PC-3 (cell line): ENCODE measurements at regions not wholly inside any gene's neighbourhood (a gene's known extent, or its start where the extent isn't known, plus 50 kb on each side); places are given as distances from the start of the nearest gene placed in this dataset.

Experiments used
- CTCF ChIP-seq: fragments of 300-600 bp; sonication (generic); conservative IDR thresholded peaks from 2 replicates; pipeline ENCODE4 v1.5.1; 2017; ENCODE audit warnings: antibody characterized with exemption, low read depth, mild to moderate bottlenecking, low read length
- EZH2 ChIP-seq: fragments of 300-600 bp; sonication (generic); IDR thresholded peaks from one replicate; pipeline ENCODE4 v1.6.1; 2017; ENCODE audit warnings: antibody characterized with exemption, mild to moderate bottlenecking, low read length; ENCODE audit not compliant: unreplicated experiment
- EZH2phosphoT487 ChIP-seq: fragments of 300-600 bp; sonication (generic); IDR thresholded peaks from 2 replicates; pipeline ENCODE4 v1.6.1; 2018; ENCODE audit warnings: mild to moderate bottlenecking, antibody characterized with exemption, low read length, borderline replicate concordance

GRCh38 chr5:155181542-155181941, 168.0 kb downstream of the KIF4B start:
- TF ChIP-seq CTCF (no peak), EZH2phosphoT487 (no peak), EZH2 (no peak)
